Activated CD8-positive, alpha-beta T cell treated with anti-CD3 and anti-CD28 coated beads for 36 hours (primary cell): ENCODE measurements at regions not wholly inside any gene's neighbourhood (a gene's known extent, or its start where the extent isn't known, plus 50 kb on each side); places are given as distances from the start of the nearest gene placed in this dataset.

ENCODE experiments used
- ATAC-seq: fragments of 200-7000 bp; cut with Tn5 transposase; one replicate; pipeline ENCODE4 v1.10.0; 2021; ENCODE audit warnings: mild to moderate bottlenecking, moderate library complexity
- CTCF ChIA-PET: fragments of 350-600 bp; sonication (Branson Sonifier 250); formaldehyde crosslinking; loops from one replicate; lab custom pipeline; 2021; ENCODE audit warnings: antibody characterized with exemption; lab: Charles Lee
- POLR2A ChIA-PET: fragments of 350-600 bp; sonication (Branson Sonifier 250); formaldehyde crosslinking; loops from one replicate; lab custom pipeline; 2021; ENCODE audit warnings: antibody characterized with exemption; lab: Charles Lee
- DNase-seq: peaks from one replicate; pipeline ENCODE4 v3.0.0-alpha.2; 2020
- H3K27ac Mint-ChIP-seq: one replicate; pipeline ENCODE4 v1.8.0; 2021; ENCODE audit warnings: mild to moderate bottlenecking, mixed read lengths
- H3K27me3 Mint-ChIP-seq: one replicate; pipeline ENCODE4 v1.8.0; 2021; ENCODE audit warnings: mixed read lengths
- H3K36me3 Mint-ChIP-seq: one replicate; pipeline ENCODE4 v1.8.0; 2021; ENCODE audit warnings: low read depth, mixed read lengths
- H3K4me1 Mint-ChIP-seq: one replicate; pipeline ENCODE4 v1.8.0; 2021; ENCODE audit warnings: low read depth, mixed read lengths
- H3K4me3 Mint-ChIP-seq: one replicate; pipeline ENCODE4 v1.8.0; 2021; ENCODE audit warnings: mild to moderate bottlenecking, moderate library complexity, mixed read lengths
- H3K9me3 Mint-ChIP-seq: one replicate; pipeline ENCODE4 v1.8.0; 2021; ENCODE audit warnings: mixed read lengths
- CTCF ChIP-seq: fragments of 200-600 bp; IDR thresholded peaks from one replicate; pipeline ENCODE4 v1.8.0; 2022; ENCODE audit warnings: antibody characterized with exemption, mild to moderate bottlenecking
- intact Hi-C: fragments of 100-400 bp; cut with micrococcal nuclease; formaldehyde crosslinking; loops from one replicate; pipeline ENCODE4 v1.10.0; 2022

- CTCF ChIA-PET: no interaction called here
- TF ChIP-seq CTCF: no peak
- H3K4me1 Mint-ChIP-seq: no peaks in the 10 kb centered on the region
- no peak overlapping the region for H3K27ac Mint-ChIP-seq
- H3K27me3 Mint-ChIP-seq: peaks cover 5% of the 10 kb centered on the region
- H3K9me3 Mint-ChIP-seq: no peaks in the 10 kb centered on the region
- intact Hi-C loops: no loop called here
- no peak for DNase-seq
- POLR2A ChIA-PET: no interaction called here
- H3K36me3 Mint-ChIP-seq: no peaks in the 10 kb centered on the region
- ATAC-seq: no peak
- no peak overlapping the region for H3K4me3 Mint-ChIP-seq
Observed at GRCh38 chr16:47946092-47946491, 209.7 kb downstream of the ABCC12 start.

GRCh38 chr16:47944589-47944988 lies 211.2 kb downstream of the ABCC12 start:
- Mint-ChIP-seq H3K27me3 (peaks cover 5% of the 10 kb centered on the region), H3K36me3 (no peaks in the 10 kb centered on the region), H3K27ac (no peak overlapping the region), H3K9me3 (no peaks in the 10 kb centered on the region), H3K4me3 (no peak overlapping the region), H3K4me1 (no peaks in the 10 kb centered on the region)
- intact Hi-C loops: no loop called here
- ATAC-seq (no peak), DNase-seq (no peak)
- no peak for TF ChIP-seq CTCF
- ChIA-PET POLR2A (no interaction called here), CTCF (no interaction called here)

- no peaks in the 10 kb centered on the region for H3K4me1 Mint-ChIP-seq
- no peaks in the 10 kb centered on the region for H3K36me3 Mint-ChIP-seq
- TF ChIP-seq CTCF: no peak
- intact Hi-C loops: no loop called here
- peaks cover 5% of the 10 kb centered on the region for H3K27me3 Mint-ChIP-seq
- DNase-seq (no peak), ATAC-seq (no peak)
- H3K27ac Mint-ChIP-seq: no peak overlapping the region
- ChIA-PET CTCF (no interaction called here), POLR2A (no interaction called here)
- no peaks in the 10 kb centered on the region for H3K9me3 Mint-ChIP-seq
- H3K4me3 Mint-ChIP-seq: no peak overlapping the region
Observed at GRCh38 chr16:47943235-47943634, 212.6 kb downstream of the ABCC12 start.

GRCh38 chr16:47940466-47940865 lies 215.3 kb downstream of the ABCC12 start:
- H3K27ac Mint-ChIP-seq: no peak overlapping the region
- DNase-seq (no peak), ATAC-seq (no peak)

GRCh38 chr16:47939680-47940079 lies 216.1 kb downstream of the ABCC12 start:
- H3K4me1 Mint-ChIP-seq: no peaks in the 10 kb centered on the region
- H3K27me3 Mint-ChIP-seq: peaks cover 1% of the 10 kb centered on the region
- no peaks in the 10 kb centered on the region for H3K36me3 Mint-ChIP-seq
- DNase-seq (no peak), ATAC-seq (no peak)
- H3K27ac Mint-ChIP-seq: no peak overlapping the region
- peaks cover 2% of the 10 kb centered on the region for H3K9me3 Mint-ChIP-seq
- H3K4me3 Mint-ChIP-seq: no peak overlapping the region
- intact Hi-C loops: no loop called here
- CTCF ChIA-PET: no interaction called here
- POLR2A ChIA-PET: no interaction called here
- TF ChIP-seq CTCF: no peak

More at GRCh38 chr16:47940466-47940865, 215.3 kb downstream of the ABCC12 start:
- H3K4me1 Mint-ChIP-seq: no peaks in the 10 kb centered on the region
- ChIA-PET CTCF (no interaction called here), POLR2A (no interaction called here)
- H3K9me3 Mint-ChIP-seq: peaks cover 2% of the 10 kb centered on the region
- H3K4me3 Mint-ChIP-seq: no peak overlapping the region
- TF ChIP-seq CTCF: no peak
- intact Hi-C loops: no loop called here
- peaks cover 1% of the 10 kb centered on the region for H3K27me3 Mint-ChIP-seq
- no peaks in the 10 kb centered on the region for H3K36me3 Mint-ChIP-seq
